ENCODE measurements at regions not wholly inside any gene's neighbourhood (a gene's known extent, or its start where the extent isn't known, plus 50 kb on each side); places are given as distances from the start of the nearest gene placed in this dataset.

- DNase-seq: no peak
Observed at GRCh38 chr16:65449526-65449925, 327.7 kb upstream of the CDH11 start.

GRCh38 chr16:65446427-65446826 is 324.6 kb upstream of the CDH11 start:
- no peak for DNase-seq

- no peak for DNase-seq
Observed at GRCh38 chr16:65445313-65446260, 323.7 kb upstream of the CDH11 start.

- no peak for DNase-seq
Observed at GRCh38 chr16:65441501-65441900, 319.6 kb upstream of the CDH11 start.

- DNase-seq: no peak
Observed at GRCh38 chr16:65429504-65430181, 307.8 kb upstream of the CDH11 start.

GRCh38 chr16:65426484-65426883 is 304.6 kb upstream of the CDH11 start:
- DNase-seq: no peak

- no peak for DNase-seq
Observed at GRCh38 chr16:65422934-65423333, 301.1 kb upstream of the CDH11 start.

- no peak for DNase-seq
Observed at GRCh38 chr16:65421596-65421995, 299.7 kb upstream of the CDH11 start.

- no peak for DNase-seq
Observed at GRCh38 chr16:65418435-65418834, 296.6 kb upstream of the CDH11 start.

- DNase-seq: no peak
Observed at GRCh38 chr16:65415460-65415859, 293.6 kb upstream of the CDH11 start.

- no peak for DNase-seq
Observed at GRCh38 chr16:65414284-65414984, 292.6 kb upstream of the CDH11 start.

- no peak for DNase-seq
Observed at GRCh38 chr16:65413861-65414260, 292.0 kb upstream of the CDH11 start.

- no peak for DNase-seq
Observed at GRCh38 chr16:65410801-65411200, 288.9 kb upstream of the CDH11 start.

- no peak for DNase-seq
Observed at GRCh38 chr16:65409510-65409909, 287.6 kb upstream of the CDH11 start.

GRCh38 chr16:65406933-65407332 is 285.1 kb upstream of the CDH11 start:
- DNase-seq: no peak

- DNase-seq: no peak
Observed at GRCh38 chr16:65406116-65406515, 284.3 kb upstream of the CDH11 start.

GRCh38 chr16:65394281-65394680 is 272.4 kb upstream of the CDH11 start:
- no peak for DNase-seq

- DNase-seq: no peak
Observed at GRCh38 chr16:65392806-65393565, 271.1 kb upstream of the CDH11 start.

- no peak for DNase-seq
Observed at GRCh38 chr16:65388592-65388991, 266.7 kb upstream of the CDH11 start.

- DNase-seq: no peak
Observed at GRCh38 chr16:65386672-65387071, 264.8 kb upstream of the CDH11 start.

GRCh38 chr16:65384441-65384840 is 262.6 kb upstream of the CDH11 start:
- no peak for DNase-seq

- no peak for DNase-seq
Observed at GRCh38 chr16:65377195-65377594, 255.3 kb upstream of the CDH11 start.

- DNase-seq: no peak
Observed at GRCh38 chr16:65376601-65377000, 254.7 kb upstream of the CDH11 start.
